Fibroblast of skin of back (primary cell): ENCODE measurements at regions not wholly inside any gene's neighbourhood (a gene's known extent, or its start where the extent isn't known, plus 50 kb on each side); places are given as distances from the start of the nearest gene placed in this dataset.

ENCODE experiments used
- DNase-seq: peaks from one replicate; pipeline ENCODE4 v3.0.0-alpha.2; 2013

- no peak for DNase-seq
Measured at GRCh38 chr17:83178533-83179304, 99.3 kb downstream of the METRNL start.

GRCh38 chr17:83179374-83179773, 100.0 kb downstream of the METRNL start:
- DNase-seq = no peak

- DNase-seq = no peak
Measured at GRCh38 chr17:83179811-83180210, 100.4 kb downstream of the METRNL start.

- DNase-seq = no peak
Measured at GRCh38 chr17:83180264-83180995, 101.0 kb downstream of the METRNL start.

- no peak for DNase-seq
Measured at GRCh38 chr17:83180996-83181481, 101.6 kb downstream of the METRNL start.

- DNase-seq = no peak
Measured at GRCh38 chr17:83181991-83182619, 102.7 kb downstream of the METRNL start.

GRCh38 chr17:83182620-83183101, 103.3 kb downstream of the METRNL start:
- no peak for DNase-seq

GRCh38 chr17:83183145-83183948, 103.9 kb downstream of the METRNL start:
- no peak for DNase-seq

- no peak for DNase-seq
Measured at GRCh38 chr17:83183951-83184506, 104.6 kb downstream of the METRNL start.

- DNase-seq = no peak
Measured at GRCh38 chr17:83185023-83186002, 105.9 kb downstream of the METRNL start.

GRCh38 chr17:83186226-83186625, 106.8 kb downstream of the METRNL start:
- DNase-seq = no peak

GRCh38 chr17:83186751-83187421, 107.5 kb downstream of the METRNL start:
- no peak for DNase-seq

GRCh38 chr17:83187782-83188311, 108.4 kb downstream of the METRNL start:
- no peak for DNase-seq

- peak; percentile 96 for DNase-seq
Measured at GRCh38 chr17:83189044-83190003, 109.9 kb downstream of the METRNL start.

GRCh38 chr17:83190004-83190385, 110.6 kb downstream of the METRNL start:
- no peak for DNase-seq

- DNase-seq = no peak
Measured at GRCh38 chr17:83190601-83191387, 111.4 kb downstream of the METRNL start.

GRCh38 chr17:83191388-83192160, 112.2 kb downstream of the METRNL start:
- no peak for DNase-seq
